ENCODE measurements at regions not wholly inside any gene's neighbourhood (a gene's known extent, or its start where the extent isn't known, plus 50 kb on each side); places are given as distances from the start of the nearest gene placed in this dataset.
"Not testable (repeated sequence)": the region's sequence is repeated elsewhere in the genome, so short reads cannot be mapped to it uniquely, and the experiment has no call there.

DNA sequence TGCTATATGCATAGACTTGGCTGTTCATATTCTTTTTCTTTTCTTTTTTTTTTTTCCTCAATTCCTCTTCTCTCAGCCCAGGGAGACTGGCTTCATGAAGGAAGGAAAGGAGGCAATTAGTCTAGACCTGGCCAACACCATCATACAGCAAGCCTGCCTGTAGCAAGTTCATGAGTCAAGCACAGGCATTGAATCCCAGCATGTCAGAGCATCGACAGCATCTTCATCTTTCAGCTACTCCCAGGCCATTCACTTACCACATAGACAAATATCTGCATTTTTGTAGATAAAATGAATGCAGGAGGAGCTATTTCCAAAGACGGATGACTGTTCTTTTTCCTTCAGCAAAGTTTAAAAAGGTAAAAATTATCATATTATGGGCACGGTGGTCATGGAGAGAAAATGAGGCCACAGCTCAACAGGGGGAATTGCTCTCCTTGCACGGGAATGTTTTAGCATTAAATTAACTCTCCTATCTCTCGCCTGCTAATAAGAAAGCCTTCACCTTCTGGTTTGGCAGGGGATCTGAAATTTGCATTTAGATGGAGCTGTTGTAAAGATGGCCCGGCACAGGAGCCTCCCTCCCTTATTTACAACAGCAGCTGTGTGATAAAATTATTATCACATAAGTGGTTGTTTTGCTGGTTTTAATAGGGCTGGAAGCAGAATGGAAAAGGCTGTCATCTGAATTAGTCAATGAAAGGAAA is 626.5 kb upstream of the AUTS2 start:
- DNase-seq = no peak

DNA sequence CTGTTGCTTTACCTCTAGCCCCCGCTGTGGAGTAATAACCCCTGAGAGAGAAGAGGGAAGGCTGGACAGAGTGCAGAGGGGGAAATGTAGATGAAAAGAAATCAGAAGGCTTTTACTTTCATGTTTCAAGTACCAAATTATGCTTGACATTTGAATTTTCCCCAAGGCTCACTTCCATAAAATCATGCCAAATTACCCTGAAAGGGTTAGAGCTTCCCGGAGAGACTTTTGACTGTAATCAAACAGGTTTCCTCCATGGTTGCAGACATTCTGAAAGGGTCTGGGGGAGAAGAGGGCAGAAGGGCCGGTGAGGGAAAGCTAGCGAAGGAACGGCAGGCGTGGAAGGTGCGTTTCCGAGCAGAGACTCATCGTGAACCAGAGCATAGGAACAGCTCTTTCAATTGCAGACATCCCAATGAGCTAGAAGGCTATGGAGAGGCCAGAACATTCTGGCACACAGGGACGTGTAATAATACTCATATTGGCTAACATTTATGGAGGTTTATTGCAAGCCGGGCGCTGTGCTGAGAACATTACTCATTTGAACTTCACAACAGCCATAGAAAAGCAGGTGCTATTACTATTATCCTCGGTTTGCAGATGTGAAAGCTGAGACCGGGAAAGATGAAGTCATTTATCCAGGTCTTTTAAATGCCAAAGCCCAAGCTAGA is 620.8 kb upstream of the AUTS2 start:
- peak; percentile 62 for DNase-seq

DNA sequence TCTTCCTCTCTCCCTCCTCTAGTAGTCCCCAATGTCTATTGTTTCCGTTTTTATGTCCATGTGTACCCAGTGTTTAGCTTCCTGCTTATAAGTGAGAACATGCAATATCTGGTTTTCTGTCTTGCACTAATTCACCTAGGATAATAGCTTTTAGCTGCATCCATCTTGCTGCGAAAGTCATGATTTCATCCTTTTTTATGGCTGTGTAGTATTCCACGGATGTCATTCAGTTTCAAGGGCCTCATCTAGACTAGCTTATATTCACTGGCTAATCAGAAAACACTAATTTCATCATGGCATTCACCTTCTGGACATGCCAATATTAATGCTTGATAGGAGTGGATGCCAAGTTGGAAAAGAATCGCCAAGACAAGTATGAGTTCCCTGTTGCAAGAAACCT is 619.6 kb upstream of the AUTS2 start:
- no peak for DNase-seq

DNA sequence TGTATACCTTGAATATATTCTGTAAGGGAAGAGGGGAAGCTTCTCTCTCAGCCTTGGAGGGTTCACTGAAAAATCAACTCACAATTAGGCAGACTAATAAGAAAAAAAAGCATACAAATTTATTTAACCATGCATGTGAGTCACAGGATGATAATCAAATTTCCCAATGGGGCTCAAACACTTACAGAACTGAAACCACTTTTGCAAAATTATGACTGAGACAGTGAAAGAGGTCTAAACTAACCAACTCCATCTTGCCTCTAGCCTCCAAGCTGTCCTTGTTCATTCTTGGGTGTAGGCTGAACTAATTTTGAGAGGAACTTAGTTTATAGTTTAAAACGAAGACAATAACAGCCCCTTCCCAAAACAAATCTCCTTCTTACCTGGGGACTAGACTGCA is 618.3 kb upstream of the AUTS2 start:
- no peak for DNase-seq

GRCh38 chr7:68980432-68980831 is 617.8 kb upstream of the AUTS2 start:
- not testable (repeated sequence) for DNase-seq

DNA sequence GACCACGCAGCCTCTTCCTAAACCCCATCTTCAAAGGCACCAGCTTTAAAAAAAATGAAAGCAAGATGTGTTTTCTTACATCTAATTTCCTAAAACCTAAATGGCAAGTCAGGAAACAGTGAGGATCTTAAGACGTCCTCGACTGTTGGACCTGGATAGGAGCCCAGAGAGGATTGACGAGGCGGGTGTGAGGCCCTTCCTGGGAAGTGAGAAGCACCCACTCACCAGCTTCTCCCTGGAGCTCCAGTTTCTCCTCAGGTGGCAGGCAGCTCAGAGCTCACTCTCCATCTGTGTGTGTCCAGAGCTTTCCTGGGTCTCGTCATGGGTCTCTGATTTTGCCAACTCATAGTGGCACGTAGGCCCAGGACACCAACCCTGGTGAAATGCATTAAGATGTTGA is 614.0 kb upstream of the AUTS2 start:
- DNase-seq = no peak

- no peak for DNase-seq
Observed at GRCh38 chr7:68994841-68995240, 603.4 kb upstream of the AUTS2 start.

DNA sequence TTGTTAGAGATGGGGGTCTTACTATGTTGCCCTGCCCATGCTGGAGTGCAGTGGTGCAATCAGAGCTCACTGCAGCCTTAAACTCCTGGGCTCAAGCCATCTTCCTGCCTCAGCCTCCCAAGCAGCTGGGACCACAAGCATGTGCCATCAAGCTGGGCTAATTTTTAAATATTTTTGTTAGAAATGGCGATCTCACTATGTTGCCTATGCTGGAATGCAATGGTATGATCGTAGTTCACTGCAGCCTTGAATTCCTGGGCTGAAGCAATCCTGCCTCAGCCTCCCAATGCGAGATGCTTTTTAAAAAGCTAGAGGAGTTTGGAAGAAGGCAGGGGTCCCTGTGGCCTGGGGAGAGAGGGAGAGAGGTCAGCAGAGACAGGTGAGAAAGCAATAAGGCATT is 600.1 kb upstream of the AUTS2 start:
- DNase-seq = no peak

GRCh38 chr7:69002416-69002815 is 595.9 kb upstream of the AUTS2 start:
- DNase-seq = no peak

DNA sequence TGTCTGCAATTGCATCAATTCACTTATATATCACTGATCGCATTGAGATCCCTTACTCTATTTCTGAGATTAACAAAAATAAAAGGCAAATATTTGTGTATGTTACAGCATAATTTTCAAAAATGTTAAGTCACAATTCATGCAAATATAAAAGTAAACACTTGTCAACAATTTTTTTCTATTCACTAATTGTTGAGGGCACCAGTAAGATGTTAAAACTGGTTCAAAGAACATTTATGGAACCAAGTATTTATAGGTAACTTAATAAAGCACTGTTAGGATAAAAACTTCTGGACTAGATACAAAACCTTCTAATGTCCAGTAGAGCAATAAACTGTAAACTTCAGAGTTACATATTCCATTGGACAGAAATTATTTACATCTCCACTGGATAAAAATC is 586.1 kb upstream of the AUTS2 start:
- DNase-seq = no peak

GRCh38 chr7:69017208-69017607 is 581.1 kb upstream of the AUTS2 start:
- DNase-seq = no peak

DNA sequence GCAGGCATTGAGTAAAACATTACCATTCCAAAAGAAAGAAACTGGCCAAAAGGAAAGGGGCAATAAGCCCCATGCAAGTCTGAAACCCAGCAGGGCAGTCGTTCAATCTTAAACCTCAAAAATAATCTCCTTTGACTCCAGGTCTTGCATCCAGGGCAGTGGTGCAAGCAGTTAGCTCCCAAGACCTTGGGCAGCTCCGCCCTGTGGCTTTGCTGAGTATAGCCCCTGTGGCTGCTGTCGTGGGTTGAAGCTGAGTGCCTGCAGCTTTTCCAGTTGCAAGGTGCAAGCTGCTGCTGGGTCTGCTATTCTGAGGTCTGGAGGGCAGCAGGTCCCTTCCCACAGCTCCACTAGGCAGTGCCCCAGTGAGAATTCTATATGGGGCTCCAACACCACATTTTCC is 580.1 kb upstream of the AUTS2 start:
- DNase-seq = no peak

DNA sequence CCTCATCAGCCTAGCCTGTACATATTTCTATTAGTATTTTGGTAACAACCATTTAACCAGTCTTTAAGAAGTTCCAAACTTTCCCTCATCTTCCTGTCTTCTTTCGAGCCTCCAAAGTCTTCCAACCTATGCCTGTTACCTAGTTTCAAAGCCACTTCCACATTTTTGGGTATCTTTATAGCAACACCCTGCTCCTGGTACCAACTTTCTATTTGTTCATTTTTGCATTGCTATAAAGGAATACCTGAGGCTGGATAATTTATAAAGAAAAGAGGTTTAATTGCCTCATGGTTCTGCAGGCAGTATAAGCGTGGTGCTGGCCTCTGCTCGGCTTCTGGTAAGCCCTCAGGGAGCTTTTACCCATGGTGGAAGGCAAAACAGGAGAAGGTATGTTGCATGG is 578.8 kb upstream of the AUTS2 start:
- no peak for DNase-seq

DNA sequence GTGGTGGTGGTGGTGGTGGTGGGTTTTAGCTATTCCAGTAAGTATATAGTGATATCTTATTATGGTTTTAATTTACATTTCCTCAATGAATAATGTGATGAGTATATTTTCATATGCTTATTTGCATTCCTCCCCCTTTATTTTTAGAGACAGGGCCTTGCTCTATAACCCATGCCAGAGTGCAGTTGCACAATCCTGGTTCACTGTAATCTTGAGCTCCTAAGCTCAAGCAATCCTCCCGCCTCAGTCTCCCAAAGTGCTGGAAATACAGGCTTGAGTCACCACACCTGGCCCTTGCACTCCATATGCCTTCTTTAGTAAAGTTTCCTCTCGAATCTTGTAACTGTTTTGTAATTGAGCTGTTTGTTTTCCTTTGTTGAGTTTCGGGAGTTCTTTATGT is 577.7 kb upstream of the AUTS2 start:
- DNase-seq = no peak

DNA sequence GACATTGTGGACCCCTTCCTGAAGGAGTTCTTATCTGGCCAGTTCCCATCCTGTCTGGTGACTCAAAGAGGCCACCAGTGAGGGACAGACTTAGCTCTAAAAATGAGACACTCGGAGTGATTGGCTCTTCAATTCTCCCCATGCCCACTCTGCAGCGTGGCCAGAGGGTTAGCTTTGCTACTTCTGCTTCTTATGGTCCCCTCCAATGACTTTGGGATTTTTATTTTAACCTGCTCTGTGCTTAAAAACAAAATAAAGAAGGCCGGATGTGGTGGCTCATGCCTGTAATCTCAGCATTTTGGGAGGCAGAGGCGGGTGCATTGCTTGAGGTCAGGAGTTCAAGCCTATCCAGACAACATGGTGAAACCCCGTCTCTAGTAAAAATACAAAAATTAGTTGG is 573.0 kb upstream of the AUTS2 start:
- no peak for DNase-seq

- DNase-seq = no peak
Observed at GRCh38 chr7:69032848-69033247, 565.4 kb upstream of the AUTS2 start.

DNA sequence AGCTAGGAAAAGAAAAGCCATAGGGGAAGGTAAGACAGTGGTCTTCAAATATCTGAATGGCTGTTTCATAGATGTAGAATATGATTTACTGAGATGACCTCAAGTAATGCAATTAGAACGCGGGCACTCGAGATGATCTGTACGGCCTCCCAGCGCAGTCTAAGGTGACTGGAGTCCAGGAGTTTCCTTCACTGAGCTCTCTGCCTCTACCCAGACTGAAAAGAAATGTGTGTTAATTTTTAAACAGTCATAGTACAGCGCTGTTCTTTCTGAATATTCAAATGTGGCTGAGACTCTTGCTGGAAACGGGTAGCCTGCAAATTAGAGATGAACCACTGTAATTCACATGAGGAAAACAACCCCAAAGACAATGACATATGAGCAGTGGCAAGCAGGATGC is 562.4 kb upstream of the AUTS2 start:
- DNase-seq = no peak

GRCh38 chr7:69036301-69036700 is 562.0 kb upstream of the AUTS2 start:
- no peak for DNase-seq

DNA sequence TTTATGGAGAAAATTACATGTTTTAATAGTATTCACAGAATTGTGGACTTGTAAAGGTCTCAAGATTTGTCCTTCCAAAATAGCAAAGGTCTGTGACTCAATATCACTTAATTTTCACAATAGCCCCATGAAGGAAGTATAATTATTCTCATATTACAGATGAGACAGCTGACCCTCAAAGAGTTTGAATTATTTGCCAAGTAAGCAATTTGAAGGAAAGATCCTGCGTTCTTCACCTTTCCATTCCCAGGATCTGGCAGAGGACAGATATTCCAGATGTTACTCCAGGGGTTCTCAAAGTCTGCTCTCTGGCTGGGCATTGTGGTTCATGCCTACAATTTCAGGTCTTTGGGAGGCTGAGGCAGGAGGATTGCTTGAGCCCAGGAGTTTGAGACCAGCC is 559.4 kb upstream of the AUTS2 start:
- DNase-seq = no peak

GRCh38 chr7:69042138-69042537 is 556.1 kb upstream of the AUTS2 start:
- no peak for DNase-seq

DNA sequence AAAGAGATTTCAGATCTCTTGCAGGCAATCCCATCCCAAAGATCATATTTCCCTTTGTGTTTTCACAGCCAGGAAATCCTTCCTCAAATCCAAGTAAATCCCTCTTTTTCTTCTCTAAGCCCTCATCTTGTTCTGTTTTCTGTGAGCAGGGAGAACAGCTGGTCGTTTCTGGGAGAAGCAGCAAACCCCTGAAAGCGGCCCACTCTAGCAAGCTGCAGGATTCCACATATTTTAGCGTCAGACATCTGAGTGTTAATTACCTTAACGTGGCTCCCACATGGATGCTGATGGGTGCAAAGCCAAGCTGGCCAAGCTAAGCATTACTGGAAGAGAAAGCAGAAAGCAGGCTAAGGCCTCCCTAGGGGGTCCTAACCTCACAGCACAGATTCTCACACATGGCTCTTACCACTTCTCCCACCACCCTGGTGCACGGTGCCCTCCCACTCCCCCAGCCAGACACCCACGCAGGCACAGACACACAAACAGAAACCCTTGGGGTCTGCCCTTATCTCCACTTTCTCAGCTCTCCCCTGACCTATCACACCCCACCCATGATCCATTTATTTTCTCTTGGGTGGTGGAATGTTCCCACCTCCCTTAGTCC is 551.0 kb upstream of the AUTS2 start:
- DNase-seq = peak; percentile 48

DNA sequence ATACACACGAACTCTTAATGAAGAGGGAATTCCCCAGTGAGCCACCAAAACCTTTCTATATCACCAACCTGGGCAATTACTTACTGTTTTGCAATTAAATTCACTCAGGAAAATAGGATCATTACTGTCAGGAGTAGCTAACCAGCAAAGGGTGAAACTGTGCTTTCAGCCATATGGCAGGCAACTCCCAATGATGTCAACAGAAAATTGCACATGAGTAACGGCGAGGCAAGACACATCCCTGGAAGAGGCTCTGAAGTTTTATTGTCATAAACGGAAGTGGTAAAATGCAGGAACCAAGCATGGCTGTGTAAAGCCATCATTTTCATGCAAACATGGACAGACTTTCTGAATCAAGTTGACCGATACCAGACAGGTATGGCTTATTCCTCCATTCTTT is 548.9 kb upstream of the AUTS2 start:
- DNase-seq = no peak

- no peak for DNase-seq
Observed at GRCh38 chr7:69052447-69052846, 545.8 kb upstream of the AUTS2 start.

GRCh38 chr7:69060516-69060915 is 537.8 kb upstream of the AUTS2 start:
- no peak for DNase-seq

Data from right forelimb (tissue), 1 donor.